HG03025 (cell line): ENCODE measurements at regions not wholly inside any gene's neighbourhood (a gene's known extent, or its start where the extent isn't known, plus 50 kb on each side); places are given as distances from the start of the nearest gene placed in this dataset.
"Not testable (repeated sequence)": the region's sequence is repeated elsewhere in the genome, so short reads cannot be mapped to it uniquely, and the experiment has no call there.

ENCODE experiments used
- ATAC-seq: cut with Tn5 transposase; IDR thresholded peaks from one replicate; pipeline ENCODE4 v1.9.1; 2021; ENCODE audit warnings: mild to moderate bottlenecking, moderate library complexity; ENCODE audit not compliant: unreplicated experiment, low FRiP score

GRCh38 chr14:22184157-22184829 lies 404.7 kb downstream of the DAD1 start:
- ATAC-seq, result no peak

GRCh38 chr14:22180045-22180444 lies 409.0 kb downstream of the DAD1 start:
- ATAC-seq, result no peak

GRCh38 chr14:22179190-22179589 lies 409.8 kb downstream of the DAD1 start:
- no peak for ATAC-seq

- no peak for ATAC-seq
These were observed 410.6 kb downstream of the DAD1 start for GRCh38 chr14:22178333-22178839.

GRCh38 chr14:22177870-22178269 lies 411.2 kb downstream of the DAD1 start:
- ATAC-seq, result no peak

- no peak for ATAC-seq
These were observed 412.1 kb downstream of the DAD1 start for GRCh38 chr14:22176957-22177356.

GRCh38 chr14:22175278-22175558 lies 413.8 kb downstream of the DAD1 start:
- ATAC-seq, result not testable (repeated sequence)

GRCh38 chr14:22174412-22175277 lies 414.4 kb downstream of the DAD1 start:
- ATAC-seq, result no peak

GRCh38 chr14:22168092-22168955 lies 420.7 kb downstream of the DAD1 start:
- no peak for ATAC-seq

- ATAC-seq, result no peak
These were observed 424.4 kb downstream of the DAD1 start for GRCh38 chr14:22164616-22165015.

GRCh38 chr14:22163051-22163450 lies 426.0 kb downstream of the DAD1 start:
- no peak for ATAC-seq

GRCh38 chr14:22159957-22160356 lies 429.1 kb downstream of the DAD1 start:
- no peak for ATAC-seq

- no peak for ATAC-seq
These were observed 429.9 kb downstream of the DAD1 start for GRCh38 chr14:22159099-22159498.

GRCh38 chr14:22158560-22158959 lies 430.5 kb downstream of the DAD1 start:
- ATAC-seq, result no peak

- ATAC-seq, result no peak
These were observed 433.5 kb downstream of the DAD1 start for GRCh38 chr14:22155571-22155970.

- ATAC-seq, result no peak
These were observed 436.1 kb downstream of the DAD1 start for GRCh38 chr14:22152903-22153302.

GRCh38 chr14:22152161-22152870 lies 436.7 kb downstream of the DAD1 start:
- ATAC-seq, result no peak

- ATAC-seq, result no peak
These were observed 437.9 kb downstream of the DAD1 start for GRCh38 chr14:22151121-22151520.

- no peak for ATAC-seq
These were observed 440.0 kb downstream of the DAD1 start for GRCh38 chr14:22149058-22149457.

GRCh38 chr14:22147716-22148115 lies 441.3 kb downstream of the DAD1 start:
- ATAC-seq, result no peak
